ENCODE measurements at regions not wholly inside any gene's neighbourhood (a gene's known extent, or its start where the extent isn't known, plus 50 kb on each side); places are given as distances from the start of the nearest gene placed in this dataset.
"Not testable (repeated sequence)": the region's sequence is repeated elsewhere in the genome, so short reads cannot be mapped to it uniquely, and the experiment has no call there.

DNA sequence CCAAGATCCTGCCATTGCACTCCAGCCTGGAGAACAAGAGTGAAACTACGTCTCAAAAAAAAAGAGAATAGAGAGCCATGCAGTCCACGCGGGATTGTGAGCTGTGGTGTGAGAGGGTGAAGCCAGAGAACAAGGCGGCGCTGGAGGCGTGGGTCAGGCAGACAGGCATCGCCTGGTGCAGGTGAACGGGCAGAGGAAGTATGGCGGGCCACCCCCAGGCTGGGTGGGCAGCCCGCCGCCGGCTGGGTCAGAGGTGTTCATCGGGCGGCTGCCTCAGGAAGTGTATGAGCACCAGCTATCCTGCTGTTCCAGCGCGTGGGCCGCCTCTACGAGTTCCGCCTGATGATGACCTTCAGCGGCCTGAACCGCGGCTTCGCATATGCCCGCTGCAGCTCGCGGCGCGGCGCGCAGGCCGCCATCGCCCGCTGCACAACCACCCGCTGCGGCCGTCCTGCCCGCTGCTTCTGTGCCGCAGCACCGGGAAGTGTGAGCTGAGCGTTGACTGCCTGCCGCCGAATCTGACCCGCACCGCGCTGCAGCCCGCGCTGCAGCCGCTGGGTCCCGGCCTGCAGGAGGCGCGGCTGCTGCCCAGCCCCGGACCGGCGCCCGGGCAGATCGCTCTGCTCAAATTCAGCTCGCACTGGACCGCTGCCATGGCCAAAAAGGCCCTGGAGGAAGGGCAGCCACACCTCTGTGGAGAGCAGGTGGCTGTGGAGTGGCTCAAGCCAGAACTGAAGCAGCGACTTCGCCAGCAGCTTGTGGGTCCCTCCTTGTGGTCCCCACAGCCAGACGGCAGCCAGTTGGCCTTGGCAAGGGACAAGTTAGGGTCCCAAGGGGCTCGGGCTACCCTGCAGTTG, 95.5 kb upstream of the PLEKHM1 start:
- DNase-seq (ENCODE audit: low read depth in 4 of 4, low spot score in 3 of 4), result not testable (repeated sequence)

DNA sequence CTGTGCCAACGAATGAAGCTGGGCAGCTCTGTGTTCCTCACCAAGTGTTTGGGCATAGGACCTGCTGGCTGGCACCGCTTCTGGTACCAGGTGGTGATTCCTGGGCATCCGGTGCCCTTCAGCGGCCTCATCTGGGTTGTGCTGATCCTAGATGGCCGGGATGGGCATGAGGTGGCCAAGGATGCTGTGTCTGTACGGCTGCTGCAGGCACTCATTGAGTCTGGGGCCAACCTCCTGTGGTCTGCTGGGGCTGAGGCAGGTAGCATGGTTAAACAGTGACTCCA, 96.1 kb upstream of the PLEKHM1 start:
- DNase-seq (ENCODE audit: low read depth in 4 of 4, low spot score in 3 of 4), result not testable (repeated sequence)

DNA sequence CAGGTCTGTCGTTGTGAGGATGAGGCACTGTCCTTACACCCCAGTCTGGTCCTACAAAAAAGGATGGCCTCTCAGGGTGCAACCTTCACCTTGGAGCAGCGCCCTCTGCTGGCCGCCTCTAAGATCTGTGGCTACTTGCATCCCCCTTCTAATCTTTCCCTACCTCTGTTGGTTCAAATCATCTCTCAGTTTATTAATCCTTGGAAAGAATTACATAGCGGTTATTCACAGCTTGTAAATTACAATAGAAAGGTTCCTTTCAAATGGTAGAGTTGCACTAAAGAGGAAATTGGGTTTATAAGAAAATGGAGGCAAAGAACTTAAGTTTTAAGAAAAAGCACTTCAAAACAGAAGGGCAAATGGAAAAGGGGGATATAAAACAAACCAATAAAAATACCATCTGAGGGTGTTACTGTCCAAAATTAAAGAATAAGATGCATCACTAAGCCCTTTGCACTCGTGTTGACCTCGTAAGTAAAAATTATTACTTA, 102.0 kb upstream of the PLEKHM1 start:
- not testable (repeated sequence) for DNase-seq (ENCODE audit: low read depth in 4 of 4, low spot score in 3 of 4)

DNA sequence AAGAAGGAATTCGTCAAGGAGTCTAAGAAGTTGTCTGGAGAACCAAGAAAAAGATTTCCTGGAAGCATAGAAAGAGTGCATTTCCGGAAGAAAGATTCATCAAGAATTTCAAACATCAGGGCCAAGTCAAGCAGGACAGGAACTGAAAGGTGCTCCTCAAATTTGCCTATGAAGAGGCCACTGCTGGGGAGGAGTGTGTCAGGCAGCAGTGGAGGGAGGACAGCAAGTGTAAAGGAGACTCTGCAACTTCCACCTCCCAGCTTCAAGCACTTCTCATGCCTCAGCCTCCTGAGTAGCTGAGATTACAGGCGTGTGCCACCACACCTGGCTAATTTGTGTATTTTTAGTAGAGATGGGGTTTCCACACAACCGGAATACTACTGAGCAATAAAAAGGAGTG, 105.8 kb upstream of the PLEKHM1 start:
- DNase-seq (ENCODE audit: low read depth in 4 of 4, low spot score in 3 of 4), result not testable (repeated sequence)

DNA sequence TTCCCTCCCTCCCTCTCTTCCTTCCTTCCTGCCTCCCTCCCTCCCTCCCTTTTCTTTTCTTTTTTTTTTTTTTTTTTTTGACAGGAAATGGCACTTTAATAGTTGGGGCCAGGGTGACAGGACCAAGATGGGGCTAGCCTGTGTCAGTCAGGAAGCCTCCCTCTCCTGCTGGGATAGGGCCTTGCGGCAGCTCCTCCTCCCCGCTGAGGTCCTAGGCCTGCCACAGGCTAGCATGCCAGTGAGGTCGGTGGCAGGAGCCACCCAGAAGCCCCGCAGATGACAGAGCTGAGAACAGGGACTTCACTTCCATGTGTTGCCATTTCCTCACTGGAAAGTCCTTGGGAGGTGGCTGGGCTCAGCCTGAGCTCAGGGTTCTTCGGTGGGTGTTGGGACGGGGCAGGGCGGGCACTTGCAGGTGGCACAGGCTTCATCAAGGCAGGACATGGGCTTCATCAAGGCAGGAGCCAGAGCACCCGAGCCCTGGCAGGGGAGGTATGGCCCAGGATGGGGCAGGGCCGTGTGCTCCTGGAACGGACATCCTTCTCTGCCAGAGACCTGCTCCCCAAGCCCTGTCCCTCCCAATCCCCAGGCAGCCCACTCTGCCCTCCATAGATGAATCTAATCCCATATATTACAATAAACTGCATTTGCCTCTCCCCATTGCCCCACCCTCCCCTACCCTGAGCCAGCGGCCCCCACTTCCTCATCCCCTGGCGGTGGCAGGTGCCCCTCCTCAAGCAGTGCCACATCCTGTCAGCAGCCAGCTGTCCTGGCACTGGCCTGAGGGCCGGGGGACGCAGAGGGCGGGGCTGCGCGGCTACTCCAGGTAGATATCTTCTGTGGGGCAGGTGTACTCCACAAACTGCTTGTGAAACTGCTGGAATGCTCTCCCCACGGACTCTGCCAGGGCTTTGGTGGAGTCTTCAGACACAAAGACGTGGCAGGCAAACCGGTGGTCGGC, 109.8 kb upstream of the PLEKHM1 start:
- not testable (repeated sequence) for DNase-seq (ENCODE audit: low read depth in 4 of 4, low spot score in 3 of 4)

DNA sequence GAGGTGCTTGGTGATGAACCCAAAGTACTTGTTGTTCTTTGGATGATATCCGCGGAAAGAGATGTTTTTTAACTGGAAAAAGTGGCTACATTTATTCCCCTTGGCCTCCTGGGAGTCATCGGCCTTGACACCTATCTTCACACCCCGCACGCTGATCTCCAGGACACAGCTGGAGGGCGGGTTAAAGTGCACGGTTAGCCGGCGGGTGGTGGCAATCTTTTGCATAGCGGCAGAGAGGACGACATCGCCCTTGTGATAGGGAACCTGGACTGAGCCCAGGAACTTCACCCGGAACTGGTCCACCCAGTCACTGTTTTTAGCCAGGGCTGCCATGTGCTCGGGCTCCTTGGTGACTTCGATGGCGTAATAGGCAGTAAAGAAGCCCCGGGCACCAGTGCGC, 110.5 kb upstream of the PLEKHM1 start:
- not testable (repeated sequence) for DNase-seq (ENCODE audit: low read depth in 4 of 4, low spot score in 3 of 4)

DNA sequence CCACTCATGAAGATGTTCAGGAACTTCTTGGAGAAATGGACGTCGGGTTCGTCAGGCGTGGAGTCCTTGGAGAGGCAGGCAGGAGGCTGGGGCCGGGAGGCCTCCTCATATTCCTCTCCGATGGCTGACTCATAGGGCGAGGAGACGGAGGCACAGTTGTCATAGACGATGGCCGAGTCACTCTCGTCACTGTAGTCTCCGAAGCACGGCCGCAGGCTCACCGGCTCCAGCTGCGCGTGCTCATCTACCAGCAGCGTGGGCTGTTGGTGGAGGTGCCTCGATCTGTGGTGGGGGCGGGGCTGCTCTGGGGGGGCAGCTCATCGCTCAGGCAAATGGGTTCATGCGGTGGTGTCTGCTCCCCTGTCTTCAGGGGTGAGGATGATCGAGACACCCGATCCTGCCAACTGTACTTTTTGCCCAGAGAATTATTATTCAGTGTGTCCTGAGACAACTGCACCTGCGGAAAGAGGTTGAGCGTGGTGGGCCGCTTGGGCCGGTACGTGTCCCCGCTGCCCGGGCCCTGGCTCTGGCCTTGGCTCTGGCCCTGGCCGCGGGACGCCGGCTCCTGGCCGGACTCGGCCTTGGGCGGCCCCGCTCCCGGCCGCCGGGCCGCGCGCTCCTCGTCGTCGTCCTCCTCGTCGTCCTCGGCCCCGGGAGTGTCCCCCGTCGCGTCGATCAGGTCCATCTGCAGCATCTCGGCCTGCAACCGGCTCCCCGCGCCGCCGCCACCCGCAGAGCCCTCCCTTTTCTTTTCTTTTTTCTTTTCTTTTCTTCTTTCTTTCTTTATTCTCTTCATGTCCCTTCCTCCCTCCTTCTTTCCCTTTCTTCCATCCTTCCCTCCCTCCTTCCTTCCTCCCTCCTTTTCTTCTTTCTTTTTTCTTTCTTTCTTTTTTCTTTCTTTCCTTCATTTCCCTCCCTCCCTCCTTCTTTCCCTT, 111.4 kb upstream of the PLEKHM1 start:
- not testable (repeated sequence) for DNase-seq (ENCODE audit: low read depth in 4 of 4, low spot score in 3 of 4)

DNA sequence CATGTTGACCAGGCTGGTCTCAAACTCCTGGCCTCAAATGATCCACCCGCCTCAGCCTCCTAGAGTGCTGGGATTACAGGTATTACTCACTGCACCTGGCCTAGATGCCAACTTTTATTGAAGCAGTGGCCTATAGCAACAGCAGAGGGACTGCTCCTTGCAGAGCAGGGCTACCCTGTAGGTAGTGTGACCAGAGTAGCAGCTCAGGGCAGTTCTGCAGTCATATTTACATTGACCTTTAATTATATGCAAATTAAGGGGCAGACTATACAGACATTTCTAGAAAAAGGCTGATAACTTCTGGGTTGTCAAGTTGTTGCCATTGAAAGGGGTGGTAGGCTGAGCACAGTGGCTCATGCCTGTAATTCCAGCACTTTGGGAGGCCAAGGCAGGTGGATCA, 115.2 kb upstream of the PLEKHM1 start:
- DNase-seq (ENCODE audit: low read depth in 4 of 4, low spot score in 3 of 4), result not testable (repeated sequence)

DNA sequence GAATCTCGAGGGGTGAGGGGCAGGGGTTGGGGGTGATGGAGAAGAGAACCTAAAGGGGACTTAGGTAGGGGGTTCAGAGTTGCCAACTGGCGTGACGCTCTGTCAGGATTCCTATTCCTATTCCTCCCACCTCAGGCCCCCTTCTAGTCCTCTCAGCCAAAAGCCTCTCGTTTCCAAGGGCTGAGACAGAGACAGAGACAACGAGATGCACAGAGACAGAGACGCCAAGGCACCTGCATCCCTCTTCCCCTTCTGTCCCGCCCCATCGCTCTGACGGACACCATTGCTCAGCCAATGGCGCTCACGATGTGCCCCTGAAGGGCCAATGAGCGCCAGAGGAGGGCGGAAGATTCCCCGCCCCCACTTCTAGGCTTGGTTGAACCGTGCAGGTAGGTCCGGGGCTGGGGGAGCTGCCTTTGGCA, 129.5 kb upstream of the PLEKHM1 start:
- DNase-seq (ENCODE audit: low read depth in 4 of 4, low spot score in 3 of 4), result peak; percentile 12 to 24 (median 20)

DNA sequence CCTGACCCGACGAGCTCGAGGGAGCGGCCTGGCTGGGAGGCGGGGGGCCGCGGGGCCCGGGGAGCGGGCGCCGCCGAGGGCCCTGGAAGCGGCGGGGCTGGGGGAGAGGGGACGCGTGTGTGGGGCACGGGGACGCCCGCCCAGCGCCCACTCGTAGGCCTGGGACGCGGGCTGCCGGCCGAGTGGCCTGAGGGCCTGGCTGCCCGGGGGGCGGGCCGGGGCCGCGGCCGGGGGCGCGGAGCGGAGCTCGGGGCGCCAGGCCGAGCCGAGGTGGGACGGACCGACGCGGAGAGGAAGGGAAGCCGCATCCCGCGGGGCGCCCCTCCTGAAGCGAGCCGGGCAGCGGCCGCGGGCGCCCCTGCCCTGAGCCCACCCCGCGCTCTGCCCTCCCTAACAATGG, 129.9 kb upstream of the PLEKHM1 start:
- DNase-seq (ENCODE audit: low read depth in 4 of 4, low spot score in 3 of 4), result not testable (repeated sequence)

DNA sequence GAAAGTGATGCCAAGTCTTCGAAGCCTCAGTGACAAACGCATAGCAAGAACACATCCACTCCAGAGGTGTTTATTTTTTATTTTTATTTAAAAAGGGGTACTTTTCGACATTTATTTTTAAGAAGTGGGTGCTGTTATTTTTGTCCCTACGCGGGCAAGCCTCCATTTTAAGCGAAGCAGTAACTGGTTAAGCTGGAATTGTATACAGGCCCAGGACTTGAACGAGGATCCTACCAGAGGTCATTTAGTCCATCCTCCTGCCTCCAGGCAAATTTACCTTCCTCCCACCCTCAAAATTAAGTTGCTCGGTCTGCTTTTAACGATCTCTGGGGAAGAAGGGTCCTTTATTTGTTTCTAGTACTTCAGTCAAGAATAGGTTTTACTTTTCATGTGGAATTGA, 130.6 kb upstream of the PLEKHM1 start:
- not testable (repeated sequence) for DNase-seq (ENCODE audit: low read depth in 4 of 4, low spot score in 3 of 4)

DNA sequence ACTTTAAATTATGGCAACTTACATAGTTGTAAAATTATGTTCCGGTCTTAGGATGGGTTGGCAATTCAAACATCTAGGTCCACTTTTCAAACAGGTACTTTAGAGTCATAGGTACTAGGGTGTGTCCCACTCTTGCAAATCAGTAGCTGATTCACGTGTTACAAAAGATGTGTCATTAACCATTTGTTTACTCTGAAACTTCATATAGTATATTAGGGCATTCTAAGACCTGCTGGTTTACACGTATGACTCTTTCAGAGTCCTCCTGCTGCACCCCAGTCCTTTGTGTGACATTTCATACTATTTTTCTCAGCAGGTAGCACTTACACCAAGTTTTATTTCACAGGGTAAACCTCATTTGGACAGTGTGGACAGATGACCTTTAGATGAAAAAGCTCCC, 131.8 kb upstream of the PLEKHM1 start:
- DNase-seq (ENCODE audit: low read depth in 4 of 4, low spot score in 3 of 4), result not testable (repeated sequence)

DNA sequence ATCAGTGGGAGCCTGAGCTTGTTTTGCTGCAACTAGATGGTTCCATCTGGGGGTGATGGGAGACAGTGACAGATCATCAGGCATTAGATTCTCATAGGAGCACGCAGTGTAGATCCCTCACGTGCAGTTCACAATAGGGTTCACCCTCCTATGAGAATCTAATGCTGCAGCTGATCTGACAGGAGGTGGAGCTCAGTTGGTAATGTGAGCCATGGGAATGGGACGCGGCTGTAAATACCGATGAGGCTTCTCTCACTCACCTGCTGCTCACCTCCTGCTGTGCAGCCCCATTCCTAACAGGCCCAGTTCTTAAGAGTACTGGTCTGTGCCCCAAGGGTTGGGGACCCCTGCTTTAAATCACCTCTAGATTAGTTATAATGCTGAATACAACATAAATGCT, 137.5 kb upstream of the PLEKHM1 start:
- no peak for DNase-seq (ENCODE audit: low read depth in 4 of 4, low spot score in 3 of 4)

DNA sequence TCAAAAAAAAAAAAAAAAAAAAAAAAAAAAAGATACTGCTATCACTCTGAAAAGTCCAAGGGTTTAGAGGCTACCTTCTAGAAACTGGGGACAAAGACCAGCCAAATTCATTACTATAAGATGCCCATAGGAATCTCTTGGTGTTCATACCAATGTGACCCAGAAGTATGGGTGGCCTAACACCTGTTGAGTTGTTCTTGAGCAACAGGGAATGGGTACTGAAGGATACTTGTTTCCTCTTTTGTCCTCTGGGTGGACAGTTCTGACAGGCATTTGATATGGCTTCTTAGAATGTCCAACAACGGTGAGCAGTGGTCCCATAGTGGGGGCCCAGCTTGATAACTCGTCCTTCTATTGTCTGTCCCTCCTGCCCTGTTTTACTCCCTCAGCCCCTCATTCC, 141.4 kb upstream of the PLEKHM1 start:
- DNase-seq (ENCODE audit: low read depth in 4 of 4, low spot score in 3 of 4), result no peak

DNA sequence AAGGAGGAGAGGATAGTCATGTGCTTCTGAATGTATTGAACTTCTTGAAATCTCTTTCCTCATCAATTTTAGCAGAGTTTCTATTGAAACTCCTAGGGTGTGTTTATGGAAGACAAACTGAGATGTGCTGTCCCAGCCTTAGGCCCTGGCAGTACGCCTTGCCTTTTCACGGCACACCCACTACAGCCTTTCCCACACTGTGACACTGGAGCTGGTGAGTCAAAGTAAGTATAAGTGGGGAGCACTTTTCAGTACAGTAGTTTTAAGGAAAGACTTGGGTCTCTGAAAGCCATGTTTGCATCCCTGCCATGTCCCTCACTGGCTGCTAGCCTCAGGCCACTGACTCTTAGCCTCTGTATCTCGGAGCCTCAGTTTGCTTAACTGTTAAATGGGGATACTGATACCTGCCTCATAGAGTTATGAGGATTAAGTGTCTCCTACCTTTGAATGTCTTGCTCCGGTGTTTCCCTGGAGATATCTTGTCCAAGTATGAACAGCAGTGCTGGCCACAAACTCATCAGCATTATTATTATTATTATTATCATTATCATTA, 144.7 kb upstream of the CRHR1 start:
- DNase-seq (ENCODE audit: low read depth in 4 of 4, low spot score in 3 of 4), result no peak

DNA sequence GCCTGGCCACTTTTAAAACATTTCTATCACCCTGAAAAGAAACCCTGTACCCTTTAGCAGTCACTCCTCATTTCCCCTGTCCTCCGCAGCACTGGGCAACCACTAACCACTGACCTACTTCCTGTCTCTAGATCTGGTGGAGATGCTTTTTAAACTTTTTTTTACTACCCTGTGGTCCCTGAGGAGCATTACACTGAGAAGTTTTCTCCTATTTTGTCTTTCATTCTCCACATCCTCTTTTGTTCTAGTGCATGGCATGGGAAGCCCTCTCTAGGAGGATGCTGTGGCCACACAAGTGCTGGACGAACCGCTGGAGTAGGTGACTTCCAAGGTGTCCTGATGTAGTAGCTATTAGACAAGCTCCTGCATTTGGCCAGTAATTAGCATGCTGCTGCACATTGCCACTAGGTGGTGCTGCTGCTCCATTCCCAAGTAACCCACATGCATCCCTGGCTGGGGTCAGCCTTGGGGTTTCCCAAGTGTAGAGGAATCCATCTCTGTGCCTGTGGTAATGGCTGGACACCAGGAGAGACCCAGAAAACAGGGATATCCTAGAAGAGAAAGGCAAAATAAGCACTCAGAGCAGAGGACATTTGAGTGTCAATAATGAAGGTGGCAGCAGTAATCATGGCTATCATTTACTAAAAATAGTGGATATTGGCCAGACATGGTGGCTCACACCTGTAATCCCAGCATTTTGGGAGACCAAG, 143.8 kb upstream of the CRHR1 start:
- peak; percentile 42 to 60 (median 48) for DNase-seq (ENCODE audit: low read depth in 4 of 4, low spot score in 3 of 4)

DNA sequence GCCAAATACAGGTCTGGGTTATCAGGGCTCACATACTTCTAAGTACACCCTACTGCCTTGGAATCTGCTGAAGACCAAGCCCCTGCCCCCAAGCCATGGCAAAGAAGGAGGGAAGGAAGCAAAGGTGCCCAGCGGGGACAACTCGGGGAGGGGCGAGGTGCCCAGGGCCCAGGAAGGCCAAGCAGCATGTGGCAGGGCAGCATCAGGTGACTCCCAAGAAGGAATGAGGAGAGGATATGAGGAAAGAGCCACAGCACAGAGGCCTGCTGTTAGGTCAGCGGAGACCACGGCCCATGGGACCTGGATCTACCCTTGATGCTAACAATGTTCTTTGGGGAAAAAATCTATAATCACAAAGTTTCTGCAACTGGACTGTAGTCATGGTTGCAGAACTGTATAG, 142.6 kb upstream of the CRHR1 start:
- no peak for DNase-seq (ENCODE audit: low read depth in 4 of 4, low spot score in 3 of 4)

DNA sequence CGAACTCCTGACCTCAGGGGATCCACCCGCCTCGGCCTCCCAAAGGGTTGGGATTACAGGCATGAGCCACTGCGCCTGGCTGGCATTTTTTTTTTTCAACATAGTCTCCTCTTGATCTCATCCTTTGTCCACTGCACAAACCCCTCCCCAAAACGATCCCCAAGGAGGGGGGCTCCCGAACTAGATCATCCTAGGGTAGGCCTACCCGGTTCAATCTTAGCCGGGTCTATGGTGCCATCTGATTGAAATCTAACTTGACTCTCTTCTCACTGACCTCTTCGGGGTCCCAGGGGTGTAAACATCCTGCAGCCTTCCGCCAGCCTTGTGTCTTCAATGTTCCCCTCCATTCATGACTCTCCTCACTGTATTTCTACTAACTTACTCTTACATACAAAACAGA, 140.5 kb upstream of the CRHR1 start:
- DNase-seq (ENCODE audit: low read depth in 4 of 4, low spot score in 3 of 4), result no peak

DNA sequence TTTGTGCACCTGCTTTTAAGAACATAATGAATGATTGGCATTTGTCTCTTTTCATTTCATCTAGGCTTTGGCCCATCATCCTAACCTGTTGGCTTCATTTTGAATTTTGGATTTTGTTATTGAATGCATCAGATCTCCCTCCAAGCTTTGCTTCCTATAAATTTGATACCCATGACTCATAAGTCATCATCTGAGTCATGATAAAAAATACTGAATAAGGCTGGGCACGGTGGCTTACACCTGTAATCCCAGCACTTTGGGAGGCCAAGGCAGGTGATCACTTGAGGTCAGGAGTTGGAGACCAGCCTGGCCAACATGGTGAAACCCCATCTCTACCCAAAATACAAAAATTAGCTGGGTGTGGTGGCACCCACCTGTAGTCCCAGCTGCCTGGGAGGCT, 139.5 kb upstream of the CRHR1 start:
- not testable (repeated sequence) for DNase-seq (ENCODE audit: low read depth in 4 of 4, low spot score in 3 of 4)
